ENCODE measurements at regions not wholly inside any gene's neighbourhood (a gene's known extent, or its start where the extent isn't known, plus 50 kb on each side); places are given as distances from the start of the nearest gene placed in this dataset.

DNA sequence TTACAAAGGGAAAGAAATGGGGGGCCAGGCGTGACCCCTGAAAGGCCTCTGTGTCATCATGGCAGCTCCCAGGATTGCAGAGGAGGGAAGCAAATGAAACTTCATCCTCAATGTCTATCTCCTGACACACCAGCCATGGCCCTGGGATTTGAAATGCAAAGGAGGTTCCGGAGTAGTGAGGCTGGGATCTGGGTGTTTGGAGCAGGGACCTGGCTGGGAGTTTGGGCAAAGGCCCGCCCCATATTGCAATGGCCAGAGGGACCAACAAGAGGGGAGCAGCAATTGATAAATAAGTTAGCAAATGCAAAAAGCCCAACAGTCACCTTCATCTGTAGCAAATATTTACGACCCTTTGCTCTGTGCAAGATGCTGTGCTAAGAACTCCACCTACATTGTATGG lies 77.7 kb upstream of the CCND1 start:
- Histone ChIP-seq H4K8ac (ENCODE audit: low read depth in 2 of 2, low read length in 2 of 2) (no peak overlapping the region), H3K4me3 (ENCODE audit: insufficient read depth, low read depth, low read length) (no peak overlapping the region), H4K5ac (ENCODE audit: low read depth, low read length) (no peak overlapping the region), H3K4ac (ENCODE audit: low read depth, low read length) (no peak overlapping the region), H3K18ac (ENCODE audit: low read depth, low read length) (no peak overlapping the region), H2AK9ac (replicated peaks; ENCODE audit: low read depth, low read length, poor library complexity) (no peak overlapping the region), H3K79me1 (ENCODE audit: low read depth in 1 of 2, low read length in 2 of 2) (no peaks in the 10 kb centered on the region), H2BK20ac (ENCODE audit: low read depth, low read length) (no peak overlapping the region), H3K56ac (ENCODE audit: extremely low read depth, insufficient read depth, low read length) (no peak overlapping the region), H3K9me3 (ENCODE audit: control insufficient read depth, insufficient read depth, low read length) (peaks cover 2% of the 10 kb centered on the region; the same call in 1 of the 2 replicates), H2AK5ac (ENCODE audit: low read depth, low read length) (no peak overlapping the region), H3K23ac (ENCODE audit: low read depth, low read length) (no peak overlapping the region), H3K9ac (ENCODE audit: low read depth, low read length) (no peak overlapping the region), H2BK5ac (ENCODE audit: low read depth, low read length, poor library complexity, severe bottlenecking) (no peak overlapping the region), H4K20me1 (ENCODE audit: insufficient read depth, low read length) (no peaks in the 10 kb centered on the region), H3K4me1 (ENCODE audit: control insufficient read depth, insufficient read depth, low read length) (peaks cover 10% of the 10 kb centered on the region), H2AFZ (replicated peaks; ENCODE audit: low read length, poor library complexity) (no peak overlapping the region), H2BK15ac (ENCODE audit: low read depth, low read length) (no peak overlapping the region), H3K36me3 (ENCODE audit: control insufficient read depth, insufficient read depth, low read length) (no peaks in the 10 kb centered on the region), H3K4me2 (ENCODE audit: low read depth, low read length) (no peak overlapping the region), H3K9me1 (ENCODE audit: insufficient read depth, low read length) (peaks cover 9% of the 10 kb centered on the region), H3K27me3 (ENCODE audit: control insufficient read depth, insufficient read depth, low read length) (no peaks in the 10 kb centered on the region), H3K14ac (replicated peaks; ENCODE audit: low read depth, low read length) (no peak overlapping the region), H3K27ac (ENCODE audit: insufficient read depth, low read length) (no peak overlapping the region), H2BK120ac (ENCODE audit: low read depth, low read length) (no peak overlapping the region), H4K91ac (ENCODE audit: insufficient read depth, low read depth, low read length) (no peak overlapping the region)
- ChIA-PET CTCF (no interaction called here), POLR2A (ENCODE audit: unreplicated experiment) (no interaction called here)
- dilution Hi-C loops (cut with HindIII; ENCODE audit: low sequenced_read_pairs, unreplicated experiment) (no loop called here), intact Hi-C loops (cut with micrococcal nuclease) (no loop called here), in situ Hi-C loops (cut with MboI; ENCODE audit: low sequenced_read_pairs) (no loop called here)
- BruUV-seq (replicated peaks): no TSS peak
- TF ChIP-seq MXI1 (IDR thresholded peaks at IDR 0.05; ENCODE audit: borderline replicate concordance, low read depth, low read length) (no peak), CEBPB (IDR thresholded peaks at IDR 0.05; ENCODE audit: low read depth, low read length) (no peak), RFX5 (IDR thresholded peaks at IDR 0.05; ENCODE audit: low read depth, low read length) (no peak), CHD1 (IDR thresholded peaks at IDR 0.05; ENCODE audit: low read depth, low read length) (no peak), RAD21 (IDR thresholded peaks at IDR 0.05; ENCODE audit: low read length) (no peak), NFE2L2 (IDR thresholded peaks at IDR 0.05; ENCODE audit: low read depth, low read length) (no peak)
- ATAC-seq (ENCODE audit: low read depth) (no peak), DNase-seq (no peak)
- no CpG with 5 or more reads among the region's 4 CpGs for WGBS, 2 experiments (ENCODE audit: extremely low coverage in 2 of 2, insufficient read length in 1 of 2)

Data from IMR-90 (cell line).